Breast epithelium (tissue), 4 donors: ENCODE measurements at regions not wholly inside any gene's neighbourhood (a gene's known extent, or its start where the extent isn't known, plus 50 kb on each side); places are given as distances from the start of the nearest gene placed in this dataset.

Experiments used
- DNase-seq, 2 donors: peaks; one replicate each; pipeline ENCODE4 v3.0.0-alpha.2; 2019; ENCODE audit warnings: low spot score in 2 of 2
- H3K27ac ChIP-seq, 2 donors: fragments of 200-600 bp; sonication (generic) in 1 of 2; one replicate each; pipeline ENCODE4 v1.5.1; 2016 to 2019; ENCODE audit warnings: mild to moderate bottlenecking in 1 of 2
- H3K27me3 ChIP-seq, 2 donors: fragments of 200-600 bp; sonication (generic) in 1 of 2; one replicate each; pipeline versions ENCODE4 v1.5.1 to v1.6.0; 2017 to 2019; ENCODE audit warnings: control low read depth in 1 of 2, mild to moderate bottlenecking in 1 of 2
- H3K36me3 ChIP-seq: fragments of 200-600 bp; one replicate; pipeline ENCODE4 v1.5.1; 2019
- H3K4me1 ChIP-seq, 2 donors: fragments of 200-600 bp; sonication (generic); one replicate each; pipeline ENCODE4 v1.5.1; 2016 to 2019; ENCODE audit warnings: control low read depth in 1 of 2
- H3K4me3 ChIP-seq, 3 donors: fragments of 200-600 bp; sonication (generic); 1 replicate in 2 of 3; 2 replicates in 1 of 3; pipeline ENCODE4 v1.5.1; 2016 to 2019; ENCODE audit warnings: mild to moderate bottlenecking in 3 of 3, moderate library complexity in 2 of 3
- H3K9me3 ChIP-seq, 2 donors: fragments of 200-600 bp; sonication (generic) in 1 of 2; one replicate each; pipeline ENCODE4 v1.5.1; 2016 to 2019; ENCODE audit warnings: control low read depth in 1 of 2
- POLR2A ChIP-seq: fragments of 450-650 bp; IDR thresholded peaks from one replicate; pipeline ENCODE4 v1.6.1; 2016; ENCODE audit warnings: antibody characterized with exemption, mild to moderate bottlenecking, moderate library complexity
- POLR2AphosphoS5 ChIP-seq, 3 donors: sonication (generic); formaldehyde crosslinking; IDR thresholded peaks; one replicate each; pipeline ENCODE4 v1.6.1; 2017; ENCODE audit warnings: antibody characterized with exemption in 3 of 3
- intact Hi-C: fragments of 100-400 bp; cut with DNase I; formaldehyde crosslinking; loops from one replicate; pipeline ENCODE4 v1.15.1; 2023; ENCODE audit warnings: low total_unique reads
- TF ChIP-seq, protein P1 (sequence below), 3 donors: fragments of 450-650 bp; IDR thresholded peaks; one replicate each; pipeline ENCODE4 v1.5.1; 2016 to 2017; ENCODE audit warnings: antibody characterized with exemption in 3 of 3, mild to moderate bottlenecking in 3 of 3, moderate library complexity in 3 of 3

DNA sequence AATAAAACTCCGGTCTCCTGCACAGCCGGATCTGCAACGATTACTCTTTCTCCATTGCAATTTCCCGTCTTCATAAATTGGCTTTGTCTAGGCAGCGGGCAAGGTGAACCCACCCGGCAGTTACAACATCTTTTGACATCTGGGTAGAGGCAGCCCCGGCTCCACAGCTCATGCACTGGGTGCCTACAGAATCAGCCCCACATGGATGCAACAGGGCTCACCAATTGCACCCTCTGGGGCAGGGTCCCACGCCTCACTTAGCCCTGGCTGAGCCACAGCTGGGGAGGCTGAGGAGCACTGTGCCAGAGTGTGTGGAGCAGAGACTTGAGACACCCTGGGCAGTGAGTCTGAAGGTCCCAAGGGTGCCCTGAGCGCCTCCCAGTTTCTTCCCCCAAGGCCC lies 710.2 kb downstream of the TBC1D22A start:
- Histone ChIP-seq H3K9me3 (peaks cover 0 to under 1% of the 10 kb centered on the region in 2 donors), H3K27ac (no peak overlapping the region), H3K27me3 (peaks cover 0 to 8% of the 10 kb centered on the region in 2 donors), H3K36me3 (no peaks in the 10 kb centered on the region), H3K4me1 (no peaks in the 10 kb centered on the region), H3K4me3 (no peak overlapping the region)
- no peak for TF ChIP-seq POLR2A
- no peak for TF ChIP-seq POLR2AphosphoS5 (IDR thresholded peaks at IDR 0.05)
- DNase-seq = no peak
- intact Hi-C loops = no loop called here

DNA sequence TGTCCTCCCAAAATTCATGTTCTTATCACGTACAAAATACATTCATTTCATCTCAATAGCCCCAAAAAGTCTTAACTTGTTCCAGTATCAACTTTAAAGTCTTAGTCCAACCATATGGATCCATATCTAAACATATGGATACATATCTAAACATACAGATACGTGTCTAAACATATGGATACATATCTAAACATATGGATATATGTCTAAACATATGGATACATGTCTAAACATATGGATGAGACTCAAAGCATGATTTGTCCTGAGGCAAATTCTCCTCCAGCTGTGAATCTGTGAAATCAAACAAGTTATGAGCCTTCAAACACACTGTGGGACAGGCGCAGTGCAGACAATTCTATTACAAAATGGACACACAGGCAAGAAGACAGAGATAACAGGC lies 709.0 kb downstream of the TBC1D22A start:
- no peaks in the 10 kb centered on the region for H3K36me3 ChIP-seq
- H3K27ac ChIP-seq = no peak overlapping the region
- H3K4me3 ChIP-seq = no peak overlapping the region
- TF ChIP-seq, protein P1, sequence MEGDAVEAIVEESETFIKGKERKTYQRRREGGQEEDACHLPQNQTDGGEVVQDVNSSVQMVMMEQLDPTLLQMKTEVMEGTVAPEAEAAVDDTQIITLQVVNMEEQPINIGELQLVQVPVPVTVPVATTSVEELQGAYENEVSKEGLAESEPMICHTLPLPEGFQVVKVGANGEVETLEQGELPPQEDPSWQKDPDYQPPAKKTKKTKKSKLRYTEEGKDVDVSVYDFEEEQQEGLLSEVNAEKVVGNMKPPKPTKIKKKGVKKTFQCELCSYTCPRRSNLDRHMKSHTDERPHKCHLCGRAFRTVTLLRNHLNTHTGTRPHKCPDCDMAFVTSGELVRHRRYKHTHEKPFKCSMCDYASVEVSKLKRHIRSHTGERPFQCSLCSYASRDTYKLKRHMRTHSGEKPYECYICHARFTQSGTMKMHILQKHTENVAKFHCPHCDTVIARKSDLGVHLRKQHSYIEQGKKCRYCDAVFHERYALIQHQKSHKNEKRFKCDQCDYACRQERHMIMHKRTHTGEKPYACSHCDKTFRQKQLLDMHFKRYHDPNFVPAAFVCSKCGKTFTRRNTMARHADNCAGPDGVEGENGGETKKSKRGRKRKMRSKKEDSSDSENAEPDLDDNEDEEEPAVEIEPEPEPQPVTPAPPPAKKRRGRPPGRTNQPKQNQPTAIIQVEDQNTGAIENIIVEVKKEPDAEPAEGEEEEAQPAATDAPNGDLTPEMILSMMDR (IDR thresholded peaks at IDR 0.05) = no peak
- no peak for TF ChIP-seq POLR2A
- TF ChIP-seq POLR2AphosphoS5 (IDR thresholded peaks at IDR 0.05) = no peak
- no peak for DNase-seq
- H3K27me3 ChIP-seq = peaks cover 0 to 8% of the 10 kb centered on the region in 2 donors
- H3K9me3 ChIP-seq = peaks cover 11 to 13% of the 10 kb centered on the region in 2 donors
- intact Hi-C loops = no loop called here
- no peaks in the 10 kb centered on the region for H3K4me1 ChIP-seq

DNA sequence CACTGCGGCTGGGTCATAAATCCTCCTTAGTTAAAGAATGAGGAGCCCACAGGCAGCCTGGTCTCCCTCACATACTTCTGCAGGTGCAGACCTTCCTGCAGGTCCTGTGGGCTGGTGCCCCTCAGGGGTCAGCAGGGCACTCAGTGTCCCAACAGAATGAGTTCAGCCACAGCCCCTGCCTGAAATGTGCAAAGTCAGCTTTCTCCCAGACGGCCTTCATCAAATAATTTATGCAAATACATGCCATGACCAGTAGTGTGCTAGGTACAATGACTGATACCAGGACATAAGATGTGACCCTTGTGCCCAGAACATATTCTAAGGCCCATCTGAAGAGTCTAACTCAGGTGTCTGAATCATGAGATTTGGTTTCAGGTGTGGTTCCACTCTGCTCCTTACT lies 703.4 kb downstream of the TBC1D22A start:
- DNase-seq = no peak
- Histone ChIP-seq H3K27ac (no peak overlapping the region), H3K4me3 (no peak overlapping the region), H3K27me3 (peaks cover 0 to 12% of the 10 kb centered on the region in 2 donors), H3K4me1 (no peaks in the 10 kb centered on the region), H3K36me3 (no peaks in the 10 kb centered on the region), H3K9me3 (peaks cover 11 to 18% of the 10 kb centered on the region in 2 donors)
- TF ChIP-seq, protein P1 (IDR thresholded peaks at IDR 0.05) = no peak
- TF ChIP-seq POLR2AphosphoS5 (IDR thresholded peaks at IDR 0.05) (no peak), POLR2A (no peak)
- intact Hi-C loops = no loop called here

DNA sequence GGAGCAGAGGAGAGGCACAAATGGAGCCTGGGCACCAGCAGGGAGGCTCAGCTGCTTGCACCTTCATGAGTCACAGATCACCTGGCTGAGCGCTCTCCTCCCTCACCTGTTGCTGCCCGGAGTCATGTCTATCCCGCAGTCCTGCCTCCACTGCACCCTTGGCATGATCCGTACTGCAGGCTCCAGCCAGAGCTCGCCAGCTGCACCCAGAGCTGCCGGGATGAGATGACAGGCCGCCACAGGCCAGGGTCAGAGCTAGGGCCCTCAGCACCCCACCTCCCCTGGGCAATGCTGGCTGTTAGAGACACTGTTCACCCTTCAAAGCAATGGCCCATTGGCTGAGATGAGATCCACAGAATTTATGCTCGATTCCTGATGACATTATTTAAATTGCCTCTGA lies 702.8 kb downstream of the TBC1D22A start:
- Histone ChIP-seq H3K36me3 (no peaks in the 10 kb centered on the region), H3K4me1 (no peaks in the 10 kb centered on the region), H3K27me3 (peaks cover 0 to 12% of the 10 kb centered on the region in 2 donors), H3K4me3 (no peak overlapping the region), H3K9me3 (peaks cover 11 to 18% of the 10 kb centered on the region in 2 donors), H3K27ac (no peak overlapping the region)
- no peak for DNase-seq
- intact Hi-C loops = no loop called here
- TF ChIP-seq POLR2AphosphoS5 (IDR thresholded peaks at IDR 0.05) (no peak), POLR2A (no peak)
- TF ChIP-seq, protein P1 (IDR thresholded peaks at IDR 0.05) = no peak

DNA sequence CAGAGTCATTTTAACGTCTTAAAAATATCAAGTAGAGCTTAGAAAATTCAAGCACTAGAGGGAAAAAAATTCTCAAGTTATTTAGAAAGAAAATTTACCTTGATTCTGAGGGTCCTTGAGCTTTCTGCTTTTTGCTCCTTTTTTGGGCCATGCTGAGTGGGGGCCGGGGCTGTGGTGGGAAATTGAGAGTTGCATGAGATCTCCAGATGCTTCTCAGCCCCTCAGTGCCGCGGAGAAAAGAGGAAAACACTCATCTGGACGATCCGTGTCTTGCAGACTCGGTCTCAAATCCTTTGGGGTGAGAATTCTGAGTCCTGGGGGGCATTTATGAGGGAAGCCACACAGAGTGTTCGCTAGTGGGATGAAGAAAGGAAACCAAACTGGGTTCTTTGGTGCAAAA lies 700.8 kb downstream of the TBC1D22A start:
- intact Hi-C loops = no loop called here
- no peaks in the 10 kb centered on the region for H3K36me3 ChIP-seq
- H3K4me3 ChIP-seq = no peak overlapping the region
- H3K27me3 ChIP-seq = peaks cover 0 to 4% of the 10 kb centered on the region in 2 donors
- TF ChIP-seq POLR2AphosphoS5 (IDR thresholded peaks at IDR 0.05) = no peak
- TF ChIP-seq POLR2A = no peak
- TF ChIP-seq, protein P1 (IDR thresholded peaks at IDR 0.05) = no peak
- no peak overlapping the region for H3K27ac ChIP-seq
- H3K9me3 ChIP-seq = peaks cover 11 to 18% of the 10 kb centered on the region in 2 donors
- H3K4me1 ChIP-seq = no peaks in the 10 kb centered on the region
- no peak for DNase-seq

DNA sequence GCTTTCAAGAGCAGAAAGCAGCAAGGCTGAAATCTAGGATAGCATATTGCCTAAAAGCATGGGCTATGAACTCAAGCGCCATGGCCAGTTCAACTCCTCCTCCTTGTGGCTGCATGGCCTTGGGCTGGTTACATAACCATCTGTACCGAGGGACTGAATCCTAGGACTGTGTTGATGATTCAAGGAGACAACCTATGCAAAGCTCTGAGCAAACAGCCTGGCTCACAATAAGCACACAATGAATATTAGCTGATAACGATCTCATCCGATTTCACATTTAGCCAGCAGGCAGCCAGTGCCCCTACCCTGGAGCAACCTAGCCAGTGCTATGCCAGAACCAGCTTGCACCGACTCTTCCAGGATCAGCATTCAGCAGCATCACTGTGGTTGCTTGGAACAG lies 698.4 kb downstream of the TBC1D22A start:
- Histone ChIP-seq H3K4me1 (no peaks in the 10 kb centered on the region), H3K27ac (no peak overlapping the region), H3K36me3 (no peaks in the 10 kb centered on the region), H3K9me3 (peaks cover 0 to 4% of the 10 kb centered on the region in 2 donors), H3K27me3 (peaks cover 0 to 1% of the 10 kb centered on the region in 2 donors), H3K4me3 (no peak overlapping the region)
- no peak for TF ChIP-seq POLR2AphosphoS5 (IDR thresholded peaks at IDR 0.05)
- no peak for DNase-seq
- intact Hi-C loops = no loop called here
